Inferior parietal cortex (tissue), 1 donor: ENCODE measurements at regions not wholly inside any gene's neighbourhood (a gene's known extent, or its start where the extent isn't known, plus 50 kb on each side); places are given as distances from the start of the nearest gene placed in this dataset.

Experiments used
- DNase-seq: peaks from one replicate; pipeline ENCODE4 v3.0.0-alpha.2; 2016; ENCODE audit errors: extremely low spot score

GRCh38 chr9:73655363-73655762 is 503.7 kb downstream of the ANXA1 start:
- no peak for DNase-seq

- no peak for DNase-seq
Observed at GRCh38 chr9:73655831-73656230, 504.2 kb downstream of the ANXA1 start.

DNA sequence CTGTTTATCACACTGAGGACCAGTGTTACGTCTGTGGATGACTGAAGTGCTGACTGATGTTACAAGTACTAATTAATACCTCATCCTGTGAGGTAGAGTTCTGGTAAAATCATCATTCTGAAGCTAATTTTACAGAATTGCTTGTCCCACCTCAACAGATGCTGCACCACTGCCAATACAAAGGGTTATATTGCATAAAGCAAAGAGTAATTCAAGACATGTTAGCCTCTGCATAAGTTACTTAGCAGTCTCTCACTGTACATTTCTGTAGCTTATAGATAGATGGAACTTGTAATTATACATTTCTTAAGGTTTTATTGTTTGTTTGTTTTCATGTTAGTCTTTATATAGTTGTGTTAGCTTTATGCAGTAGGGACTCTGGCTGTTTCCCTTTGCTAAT is 513.6 kb downstream of the ANXA1 start:
- DNase-seq: no peak

DNA sequence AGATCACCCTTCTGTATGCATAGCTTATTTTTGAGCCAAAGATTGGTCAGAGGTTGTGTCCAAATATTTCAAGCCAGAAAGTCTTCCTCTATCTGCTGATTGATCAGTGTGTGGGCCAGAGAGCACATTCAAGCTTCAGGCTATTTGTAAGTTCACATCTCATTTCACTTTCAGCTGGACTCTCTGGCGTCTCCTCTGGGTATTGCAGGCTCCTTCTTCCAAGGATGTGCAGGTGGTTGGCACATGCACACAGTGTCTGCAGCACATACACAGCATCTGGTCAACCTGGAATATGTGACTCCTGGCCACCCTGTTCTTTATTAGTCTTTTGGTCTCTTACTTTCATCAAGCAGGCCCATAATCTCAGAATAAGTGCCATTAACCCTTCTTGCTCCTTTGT is 516.1 kb downstream of the ANXA1 start:
- no peak for DNase-seq

- no peak for DNase-seq
Observed at GRCh38 chr9:73680831-73681230, 529.2 kb downstream of the ANXA1 start.

- DNase-seq: no peak
Observed at GRCh38 chr9:73682789-73683188, 531.1 kb downstream of the ANXA1 start.

GRCh38 chr9:73683862-73684591 is 532.4 kb downstream of the ANXA1 start:
- DNase-seq: no peak

DNA sequence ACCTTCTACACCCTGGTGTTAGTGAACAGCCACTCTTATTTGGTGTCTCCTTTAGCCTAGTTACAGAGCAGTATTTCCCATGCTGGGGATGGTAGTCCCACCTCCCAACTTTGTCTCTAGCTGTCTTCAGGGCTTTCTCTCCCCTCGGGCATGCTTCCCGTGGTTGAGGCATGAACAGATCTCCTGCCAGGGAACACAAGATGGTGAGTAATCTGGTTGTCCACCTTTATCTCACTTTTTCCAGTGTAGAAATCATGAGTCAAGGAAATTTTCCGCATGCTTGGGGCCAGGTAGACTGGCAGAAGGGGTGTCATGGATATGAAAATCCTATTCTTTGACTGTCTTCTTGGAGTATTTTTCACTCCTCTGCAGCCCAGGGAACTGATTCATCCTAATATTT is 532.9 kb downstream of the ANXA1 start:
- no peak for DNase-seq

DNA sequence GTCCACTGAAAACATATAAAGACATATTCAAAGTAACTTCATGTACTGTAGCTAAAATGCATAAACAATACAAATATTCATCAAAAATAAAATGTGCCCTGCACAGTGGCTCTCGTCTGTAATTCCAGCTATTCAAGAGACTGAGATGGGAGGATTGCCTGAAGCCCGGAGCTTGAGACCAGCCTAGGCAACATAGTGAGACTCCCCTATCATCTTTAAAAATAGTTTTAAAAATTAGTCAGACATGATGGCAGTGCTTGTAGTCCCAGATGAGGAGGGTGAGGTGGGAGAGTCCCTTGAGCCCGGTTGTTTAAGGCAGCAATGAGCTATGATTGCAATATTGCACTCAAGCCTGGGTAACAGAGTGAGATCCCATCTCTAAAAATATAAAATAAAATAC is 534.1 kb downstream of the ANXA1 start:
- DNase-seq: no peak

GRCh38 chr9:73689051-73689870 is 537.6 kb downstream of the ANXA1 start:
- DNase-seq: peak; percentile 59

- no peak for DNase-seq
Observed at GRCh38 chr9:73701415-73702057, 549.9 kb downstream of the ANXA1 start.

- DNase-seq: no peak
Observed at GRCh38 chr9:73714294-73714693, 562.6 kb downstream of the ANXA1 start.

DNA sequence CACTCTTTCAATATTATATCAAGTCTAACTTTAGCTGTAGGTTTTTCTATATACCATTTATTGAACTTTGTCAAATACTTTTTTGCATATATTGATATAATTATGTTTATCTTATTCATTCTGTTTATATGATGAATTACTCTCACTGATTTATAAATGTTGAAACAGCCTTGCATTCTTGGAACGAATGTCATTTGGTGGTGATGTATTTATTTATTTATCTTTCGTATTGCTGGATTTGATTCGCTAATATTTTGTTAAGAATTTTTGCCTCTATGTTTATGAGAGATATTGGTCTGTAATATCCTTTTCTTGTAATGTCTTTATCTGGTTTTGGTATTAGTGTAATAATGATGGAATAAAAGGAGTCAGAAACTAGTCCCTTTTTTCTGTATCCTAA is 563.9 kb downstream of the ANXA1 start:
- no peak for DNase-seq

GRCh38 chr9:73719660-73720059 is 568.0 kb downstream of the ANXA1 start:
- DNase-seq: no peak

DNA sequence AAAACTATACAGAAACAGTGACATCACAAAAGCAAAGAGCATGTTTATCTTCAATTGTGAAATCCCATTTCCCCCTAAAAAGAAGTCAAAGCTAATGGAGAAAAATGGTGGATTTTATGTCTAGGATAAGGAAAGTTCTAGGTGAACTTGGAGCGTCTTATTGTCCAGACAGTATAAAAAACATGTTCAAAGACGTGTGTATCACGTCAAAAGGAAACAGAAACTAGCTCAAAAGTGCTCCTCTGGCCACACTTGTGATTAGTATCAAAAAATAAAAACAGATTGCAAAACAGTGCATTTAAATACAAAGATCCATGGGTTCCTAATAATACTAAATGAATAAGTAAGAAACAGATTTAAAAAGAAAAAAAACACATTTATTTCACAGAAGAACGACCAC is 568.9 kb downstream of the ANXA1 start:
- no peak for DNase-seq

- DNase-seq: no peak
Observed at GRCh38 chr9:73736270-73736669, 584.6 kb downstream of the ANXA1 start.

GRCh38 chr9:73738741-73739530 is 587.3 kb downstream of the ANXA1 start:
- DNase-seq: no peak

- DNase-seq: no peak
Observed at GRCh38 chr9:73741316-73741715, 589.7 kb downstream of the ANXA1 start.

- no peak for DNase-seq
Observed at GRCh38 chr9:73742412-73742811, 590.7 kb downstream of the ANXA1 start.

DNA sequence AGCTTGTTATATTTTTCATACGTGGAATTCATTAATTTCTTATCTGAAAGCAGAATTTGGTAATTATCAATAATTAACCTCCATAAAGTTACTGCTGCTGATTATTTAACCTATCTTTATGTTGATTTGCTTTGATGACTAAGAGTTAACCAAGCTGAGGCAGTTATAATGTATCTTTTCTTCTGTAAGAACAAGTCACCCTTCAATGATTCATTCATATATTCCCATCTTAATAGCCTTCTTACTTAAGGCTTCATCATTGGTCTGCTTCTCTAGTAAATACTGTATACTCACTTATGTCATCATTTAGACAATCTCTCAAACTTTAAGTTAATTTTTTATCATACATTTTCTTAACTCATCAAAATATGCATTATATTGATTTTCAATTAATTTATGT is 592.2 kb downstream of the ANXA1 start:
- DNase-seq: no peak

- DNase-seq: no peak
Observed at GRCh38 chr9:73745598-73745997, 593.9 kb downstream of the ANXA1 start.

GRCh38 chr9:73753171-73753570 is 601.5 kb downstream of the ANXA1 start:
- no peak for DNase-seq
